ENCODE measurements at regions not wholly inside any gene's neighbourhood (a gene's known extent, or its start where the extent isn't known, plus 50 kb on each side); places are given as distances from the start of the nearest gene placed in this dataset.

GRCh38 chr6:113292646-113293422 lies 564.3 kb upstream of the MARCKS start:
- Histone ChIP-seq H3K36me3 (ENCODE audit: insufficient read depth, low read length) (no peaks in the 10 kb centered on the region), H3K79me2 (ENCODE audit: low read length) (no peaks in the 10 kb centered on the region), H3K4me3 (ENCODE audit: low read length) (no peak overlapping the region), H3K27ac (ENCODE audit: low read length) (no peak overlapping the region), H3K9ac (ENCODE audit: low read length) (no peak overlapping the region), H2AFZ (ENCODE audit: low read length) (no peak overlapping the region), H4K20me1 (ENCODE audit: insufficient read depth, low read depth, low read length) (no peaks in the 10 kb centered on the region), H3K9me3 (ENCODE audit: low read length) (no peaks in the 10 kb centered on the region), H3K27me3 (ENCODE audit: low read length) (no peaks in the 10 kb centered on the region), H3K4me2 (ENCODE audit: low read depth, low read length, poor library complexity, severe bottlenecking) (no peak overlapping the region), H3K9me2 (replicated peaks; ENCODE audit: insufficient read depth, low read length) (no peaks in the 10 kb centered on the region), H3K4me1 (ENCODE audit: low read length) (no peaks in the 10 kb centered on the region)
- DNase-seq: no peak

DNA sequence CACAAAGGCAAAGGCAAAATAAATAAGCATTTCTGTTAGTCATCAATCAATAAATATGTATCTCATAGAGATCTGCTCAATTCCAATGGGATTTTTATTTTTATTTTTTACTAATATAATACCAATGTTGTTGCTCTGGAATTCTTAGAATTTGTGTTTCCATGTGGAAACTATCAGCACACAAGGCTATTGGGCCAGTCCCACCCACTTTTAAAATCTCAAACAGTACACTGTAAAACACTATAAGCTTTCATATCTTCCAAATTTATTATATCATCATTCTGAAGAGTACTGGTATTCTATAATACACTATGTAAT lies 563.8 kb upstream of the MARCKS start:
- Histone ChIP-seq H3K4me1 (ENCODE audit: low read length) (no peaks in the 10 kb centered on the region), H3K36me3 (ENCODE audit: insufficient read depth, low read length) (no peaks in the 10 kb centered on the region), H3K27me3 (ENCODE audit: low read length) (no peaks in the 10 kb centered on the region), H3K9me2 (replicated peaks; ENCODE audit: insufficient read depth, low read length) (no peaks in the 10 kb centered on the region), H3K4me3 (ENCODE audit: low read length) (no peak overlapping the region), H3K27ac (ENCODE audit: low read length) (no peak overlapping the region), H2AFZ (ENCODE audit: low read length) (no peak overlapping the region), H3K4me2 (ENCODE audit: low read depth, low read length, poor library complexity, severe bottlenecking) (no peak overlapping the region), H3K79me2 (ENCODE audit: low read length) (no peaks in the 10 kb centered on the region), H4K20me1 (ENCODE audit: insufficient read depth, low read depth, low read length) (no peaks in the 10 kb centered on the region), H3K9me3 (ENCODE audit: low read length) (no peaks in the 10 kb centered on the region), H3K9ac (ENCODE audit: low read length) (no peak overlapping the region)
- DNase-seq: no peak

DNA sequence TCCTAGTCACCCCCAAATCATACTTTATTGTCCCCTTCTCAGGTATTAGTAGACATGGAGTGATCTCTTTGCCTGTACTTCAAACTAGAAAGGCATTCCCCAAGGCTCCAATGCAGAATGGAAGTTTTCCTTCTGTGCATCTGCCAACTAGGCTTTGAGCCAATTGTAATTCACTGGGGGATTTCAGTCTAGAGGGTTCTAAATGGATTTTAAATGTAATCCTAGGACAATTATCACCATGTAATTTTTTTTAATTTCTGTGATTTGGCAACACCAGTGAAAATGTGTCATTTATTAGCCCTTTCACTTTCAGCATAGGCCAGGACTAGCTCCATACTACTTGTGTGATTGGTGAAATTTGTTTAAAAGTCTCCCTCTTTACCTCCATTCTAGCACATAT lies 557.6 kb upstream of the MARCKS start:
- Histone ChIP-seq H3K9ac (ENCODE audit: low read length) (no peak overlapping the region), H3K4me1 (ENCODE audit: low read length) (no peaks in the 10 kb centered on the region), H2AFZ (ENCODE audit: low read length) (no peak overlapping the region), H3K27ac (ENCODE audit: low read length) (no peak overlapping the region), H4K20me1 (ENCODE audit: insufficient read depth, low read depth, low read length) (no peaks in the 10 kb centered on the region), H3K9me2 (replicated peaks; ENCODE audit: insufficient read depth, low read length) (no peaks in the 10 kb centered on the region), H3K9me3 (ENCODE audit: low read length) (no peaks in the 10 kb centered on the region), H3K79me2 (ENCODE audit: low read length) (no peaks in the 10 kb centered on the region), H3K4me3 (ENCODE audit: low read length) (no peak overlapping the region), H3K27me3 (ENCODE audit: low read length) (no peaks in the 10 kb centered on the region), H3K36me3 (ENCODE audit: insufficient read depth, low read length) (no peaks in the 10 kb centered on the region), H3K4me2 (ENCODE audit: low read depth, low read length, poor library complexity, severe bottlenecking) (no peak overlapping the region)
- no peak for DNase-seq

DNA sequence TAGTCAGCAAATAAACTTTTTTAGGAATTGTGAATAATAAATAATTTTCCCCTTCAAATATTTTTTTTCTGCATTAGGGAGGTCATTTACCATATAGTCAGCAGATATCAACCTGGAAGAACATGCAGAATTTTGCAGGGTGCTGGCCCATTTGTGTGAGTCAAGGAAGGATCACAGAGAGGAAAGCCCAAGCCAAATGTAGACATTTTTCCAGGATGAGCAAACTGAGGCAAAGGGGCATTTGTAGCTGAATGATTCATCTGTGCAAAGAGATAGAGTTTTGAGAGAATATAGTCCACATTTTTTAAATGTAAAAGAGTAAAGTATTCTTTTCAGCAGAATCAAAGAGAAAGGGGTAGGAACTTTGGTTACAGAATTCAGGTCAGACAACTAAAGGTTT lies 555.5 kb upstream of the MARCKS start:
- no peaks in the 10 kb centered on the region for H3K36me3 ChIP-seq (ENCODE audit: insufficient read depth, low read length)
- H4K20me1 ChIP-seq (ENCODE audit: insufficient read depth, low read depth, low read length): no peaks in the 10 kb centered on the region

DNA sequence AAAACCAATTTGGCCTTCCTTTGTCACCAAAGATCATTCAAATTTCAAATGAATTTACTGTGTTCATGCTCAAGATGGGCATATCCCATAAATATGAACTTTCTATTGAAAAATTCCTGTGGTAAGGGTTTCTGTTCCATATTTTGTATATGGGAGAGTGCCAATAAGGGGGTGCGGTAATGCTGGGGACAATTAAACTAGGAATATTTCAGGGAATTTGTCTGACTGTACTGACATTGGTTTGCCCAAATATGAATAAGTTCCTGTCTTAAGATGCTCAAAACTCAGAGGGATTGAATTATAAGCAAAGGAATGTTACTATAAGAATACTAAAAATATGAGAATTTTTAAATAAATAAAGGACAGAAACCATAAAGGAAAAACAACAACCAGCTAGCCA lies 553.0 kb upstream of the MARCKS start:
- Histone ChIP-seq H3K9me2 (replicated peaks; ENCODE audit: insufficient read depth, low read length) (no peaks in the 10 kb centered on the region), H3K4me2 (ENCODE audit: low read depth, low read length, poor library complexity, severe bottlenecking) (no peak overlapping the region), H3K79me2 (ENCODE audit: low read length) (no peaks in the 10 kb centered on the region), H2AFZ (ENCODE audit: low read length) (no peak overlapping the region), H3K4me3 (ENCODE audit: low read length) (no peak overlapping the region), H3K27ac (ENCODE audit: low read length) (no peak overlapping the region), H3K9ac (ENCODE audit: low read length) (no peak overlapping the region), H3K9me3 (ENCODE audit: low read length) (no peaks in the 10 kb centered on the region), H4K20me1 (ENCODE audit: insufficient read depth, low read depth, low read length) (no peaks in the 10 kb centered on the region), H3K27me3 (ENCODE audit: low read length) (no peaks in the 10 kb centered on the region), H3K4me1 (ENCODE audit: low read length) (no peaks in the 10 kb centered on the region), H3K36me3 (ENCODE audit: insufficient read depth, low read length) (no peaks in the 10 kb centered on the region)
- no peak for DNase-seq

More for the DNA sequence above, 555.5 kb upstream of the MARCKS start:
- H3K9me3 ChIP-seq (ENCODE audit: low read length): no peaks in the 10 kb centered on the region
- no peak for DNase-seq
- H3K79me2 ChIP-seq (ENCODE audit: low read length): no peaks in the 10 kb centered on the region
- H3K27ac ChIP-seq (ENCODE audit: low read length): no peak overlapping the region
- H3K27me3 ChIP-seq (ENCODE audit: low read length): no peaks in the 10 kb centered on the region
- H3K9ac ChIP-seq (ENCODE audit: low read length): no peak overlapping the region
- no peak overlapping the region for H2AFZ ChIP-seq (ENCODE audit: low read length)
- no peaks in the 10 kb centered on the region for H3K4me1 ChIP-seq (ENCODE audit: low read length)
- no peak overlapping the region for H3K4me3 ChIP-seq (ENCODE audit: low read length)
- H3K4me2 ChIP-seq (ENCODE audit: low read depth, low read length, poor library complexity, severe bottlenecking): no peak overlapping the region
- H3K9me2 ChIP-seq (replicated peaks; ENCODE audit: insufficient read depth, low read length): no peaks in the 10 kb centered on the region

DNA sequence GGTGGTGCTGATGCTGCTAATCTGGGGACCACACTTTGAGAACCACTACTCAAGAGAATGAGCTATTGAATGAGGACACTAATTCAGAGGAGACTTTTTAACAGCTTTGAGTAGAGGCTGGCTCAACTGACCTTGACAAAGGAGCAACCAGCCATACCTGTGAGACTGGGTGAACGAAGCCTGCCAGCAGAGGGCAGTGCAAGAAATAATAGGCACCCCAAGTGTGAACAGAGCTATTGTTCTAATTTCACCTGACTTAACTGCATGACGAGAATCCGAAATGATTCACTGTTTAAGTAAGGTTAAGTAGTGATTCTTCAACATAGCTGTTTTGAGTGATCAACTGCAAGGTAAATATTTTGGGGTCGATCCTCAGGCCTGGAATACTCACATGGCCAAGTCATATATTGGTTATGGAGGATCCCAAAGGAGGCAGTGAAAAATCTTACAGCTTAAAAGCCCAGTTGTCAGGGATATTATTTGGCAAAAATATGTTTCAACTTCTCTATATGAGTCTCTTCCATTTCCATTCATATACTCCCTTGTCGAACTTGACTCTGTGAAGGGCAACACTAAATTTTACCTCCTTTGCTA lies 550.5 kb upstream of the MARCKS start:
- DNase-seq: peak; percentile 62
- Histone ChIP-seq H3K27me3 (ENCODE audit: low read length) (no peaks in the 10 kb centered on the region), H2AFZ (ENCODE audit: low read length) (no peak overlapping the region), H3K4me1 (ENCODE audit: low read length) (no peaks in the 10 kb centered on the region), H3K9me3 (ENCODE audit: low read length) (no peaks in the 10 kb centered on the region), H4K20me1 (ENCODE audit: insufficient read depth, low read depth, low read length) (no peaks in the 10 kb centered on the region), H3K27ac (ENCODE audit: low read length) (no peak overlapping the region), H3K4me3 (ENCODE audit: low read length) (no peak overlapping the region), H3K9ac (ENCODE audit: low read length) (no peak overlapping the region), H3K4me2 (ENCODE audit: low read depth, low read length, poor library complexity, severe bottlenecking) (no peak overlapping the region), H3K36me3 (ENCODE audit: insufficient read depth, low read length) (no peaks in the 10 kb centered on the region), H3K9me2 (replicated peaks; ENCODE audit: insufficient read depth, low read length) (no peaks in the 10 kb centered on the region), H3K79me2 (ENCODE audit: low read length) (no peaks in the 10 kb centered on the region)

DNA sequence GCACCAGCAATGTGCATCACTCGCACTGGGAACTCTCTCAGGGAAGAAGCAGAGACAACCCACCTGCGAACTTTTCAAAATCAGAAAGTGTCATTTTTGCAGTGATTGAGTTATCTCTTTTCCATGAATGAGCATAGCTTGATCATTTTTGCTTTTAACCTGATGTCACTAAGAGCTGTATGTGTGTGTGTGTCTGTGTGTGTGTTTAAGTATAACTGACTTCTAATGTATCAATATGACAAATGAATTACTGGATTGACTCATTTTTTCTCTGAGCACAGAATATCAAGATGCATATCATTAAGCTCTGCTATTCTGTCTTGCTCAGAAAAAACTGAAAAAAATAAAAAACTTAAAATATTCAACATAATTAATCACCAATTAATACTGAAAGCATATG lies 548.9 kb upstream of the MARCKS start:
- H3K27me3 ChIP-seq (ENCODE audit: low read length): no peaks in the 10 kb centered on the region

DNA sequence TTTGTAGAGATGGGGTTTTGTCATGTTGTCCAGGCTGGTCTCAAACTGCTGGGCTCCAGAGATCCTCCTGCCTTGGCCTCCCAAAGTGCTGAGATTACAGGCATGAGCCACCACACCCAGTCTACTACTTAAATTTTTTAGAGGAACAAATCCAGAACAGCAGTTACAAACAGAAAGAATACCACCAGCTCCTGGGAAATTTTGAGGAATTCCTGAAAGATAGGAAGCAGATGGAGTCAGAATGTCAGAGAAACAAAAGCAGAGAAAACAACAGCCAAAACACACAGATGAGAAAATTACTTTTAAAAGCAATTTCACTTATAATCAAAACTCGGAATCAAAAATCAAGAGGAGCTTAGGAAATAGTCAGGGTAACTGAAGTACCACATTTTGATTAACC lies 543.3 kb upstream of the MARCKS start:
- Histone ChIP-seq H3K36me3 (ENCODE audit: insufficient read depth, low read length) (no peaks in the 10 kb centered on the region), H4K20me1 (ENCODE audit: insufficient read depth, low read depth, low read length) (no peaks in the 10 kb centered on the region), H3K4me2 (ENCODE audit: low read depth, low read length, poor library complexity, severe bottlenecking) (no peak overlapping the region), H3K27me3 (ENCODE audit: low read length) (no peaks in the 10 kb centered on the region), H3K79me2 (ENCODE audit: low read length) (no peaks in the 10 kb centered on the region), H3K4me1 (ENCODE audit: low read length) (no peaks in the 10 kb centered on the region), H2AFZ (ENCODE audit: low read length) (no peak overlapping the region), H3K9ac (ENCODE audit: low read length) (no peak overlapping the region), H3K9me3 (ENCODE audit: low read length) (no peaks in the 10 kb centered on the region), H3K4me3 (ENCODE audit: low read length) (no peak overlapping the region), H3K27ac (ENCODE audit: low read length) (no peak overlapping the region), H3K9me2 (replicated peaks; ENCODE audit: insufficient read depth, low read length) (no peaks in the 10 kb centered on the region)
- no peak for DNase-seq

More for the DNA sequence above, 548.9 kb upstream of the MARCKS start:
- H3K9me3 ChIP-seq (ENCODE audit: low read length): no peaks in the 10 kb centered on the region
- no peaks in the 10 kb centered on the region for H4K20me1 ChIP-seq (ENCODE audit: insufficient read depth, low read depth, low read length)
- no peak overlapping the region for H2AFZ ChIP-seq (ENCODE audit: low read length)
- H3K36me3 ChIP-seq (ENCODE audit: insufficient read depth, low read length): no peaks in the 10 kb centered on the region
- no peak overlapping the region for H3K4me2 ChIP-seq (ENCODE audit: low read depth, low read length, poor library complexity, severe bottlenecking)
- H3K9me2 ChIP-seq (replicated peaks; ENCODE audit: insufficient read depth, low read length): no peaks in the 10 kb centered on the region
- no peaks in the 10 kb centered on the region for H3K4me1 ChIP-seq (ENCODE audit: low read length)
- no peak overlapping the region for H3K9ac ChIP-seq (ENCODE audit: low read length)
- no peak for DNase-seq
- H3K79me2 ChIP-seq (ENCODE audit: low read length): no peaks in the 10 kb centered on the region
- H3K27ac ChIP-seq (ENCODE audit: low read length): no peak overlapping the region
- no peak overlapping the region for H3K4me3 ChIP-seq (ENCODE audit: low read length)

All from Karpas-422 (cell line).